ENCODE measurements at regions not wholly inside any gene's neighbourhood (a gene's known extent, or its start where the extent isn't known, plus 50 kb on each side); places are given as distances from the start of the nearest gene placed in this dataset.

DNA sequence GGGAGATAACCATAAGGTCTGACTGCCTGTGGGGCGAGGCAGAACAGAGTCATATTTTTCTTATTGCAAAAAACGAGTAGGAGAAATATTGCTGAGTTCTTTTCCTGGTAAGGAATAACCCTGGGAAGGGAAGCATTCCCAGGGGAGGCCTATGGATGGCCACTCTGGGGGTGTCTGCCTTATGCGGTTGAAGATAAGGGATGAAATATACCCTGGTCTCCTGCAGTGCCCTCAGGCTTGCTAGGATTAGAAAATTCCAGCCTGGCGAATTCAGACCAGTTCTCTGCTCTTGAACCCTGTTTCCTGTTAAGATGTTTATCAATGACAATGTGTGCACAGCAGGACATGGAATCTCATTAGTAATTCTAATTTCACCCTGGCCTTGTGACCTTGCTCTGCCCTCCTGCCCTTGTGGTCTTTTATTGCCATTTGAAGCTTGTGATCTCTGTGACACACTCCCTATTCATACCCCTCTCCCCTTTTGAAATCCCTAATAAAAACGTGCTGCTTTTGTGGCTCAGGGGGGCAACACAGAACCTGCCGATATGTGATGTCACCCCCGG is 491.1 kb upstream of the EYS start:
- no peaks in the 10 kb centered on the region for H3K36me3 Mint-ChIP-seq (ENCODE audit: low read depth)

GRCh38 chr6:66190858-66191257 is 483.8 kb upstream of the EYS start:
- Mint-ChIP-seq H3K36me3 (ENCODE audit: low read depth) (no peaks in the 10 kb centered on the region), H3K4me1 (ENCODE audit: low read depth) (no peaks in the 10 kb centered on the region), H3K9me3 (peaks cover 4% of the 10 kb centered on the region), H3K27ac (no peak overlapping the region), H3K4me3 (no peak overlapping the region), H3K27me3 (no peaks in the 10 kb centered on the region)
- no peaks in the 10 kb centered on the region for H3K36me3 ChIP-seq (ENCODE audit: insufficient read depth, low read length)
- TF ChIP-seq CTCF (IDR thresholded peaks at IDR 0.05) = no peak
- no peaks in the 10 kb centered on the region for H3K27me3 ChIP-seq (ENCODE audit: control insufficient read depth in 1 of 2, insufficient read depth in 2 of 2, low read length in 2 of 2)
- no peak overlapping the region for H3K27ac ChIP-seq (ENCODE audit: low read depth in 1 of 2, low read length in 2 of 2)
- no peak for DNase-seq
- H3K4me1 ChIP-seq (ENCODE audit: insufficient read depth, low read length) = no peaks in the 10 kb centered on the region
- ChIA-PET POLR2A (no interaction called here), CTCF (no interaction called here)
- intact Hi-C loops (cut with DNase I, micrococcal nuclease) = no loop called here
- H3K4me3 ChIP-seq (ENCODE audit: low read length) = no peak overlapping the region
- no peak for ATAC-seq (ENCODE audit: poor library complexity)
- no peaks in the 10 kb centered on the region for H3K9me3 ChIP-seq (ENCODE audit: control insufficient read depth in 1 of 2, insufficient read depth in 1 of 2, low read length in 2 of 2)

More for the DNA sequence above, 491.1 kb upstream of the EYS start:
- no peak overlapping the region for H3K27ac ChIP-seq (ENCODE audit: low read depth in 1 of 2, low read length in 2 of 2)
- no peak overlapping the region for H3K4me3 Mint-ChIP-seq
- H3K27me3 ChIP-seq (ENCODE audit: control insufficient read depth in 1 of 2, insufficient read depth in 2 of 2, low read length in 2 of 2) = no peaks in the 10 kb centered on the region
- CTCF ChIA-PET = no interaction called here
- no peaks in the 10 kb centered on the region for H3K4me1 Mint-ChIP-seq (ENCODE audit: low read depth)
- H3K27ac Mint-ChIP-seq = no peak overlapping the region
- DNase-seq = no peak
- H3K9me3 Mint-ChIP-seq = peaks cover 2% of the 10 kb centered on the region
- no peaks in the 10 kb centered on the region for H3K27me3 Mint-ChIP-seq
- POLR2A ChIA-PET = no interaction called here
- no peak overlapping the region for H3K4me3 ChIP-seq (ENCODE audit: low read length)
- no peak for TF ChIP-seq CTCF (IDR thresholded peaks at IDR 0.05)
- ATAC-seq (ENCODE audit: poor library complexity) = no peak
- no peaks in the 10 kb centered on the region for H3K36me3 ChIP-seq (ENCODE audit: insufficient read depth, low read length)
- H3K9me3 ChIP-seq (ENCODE audit: control insufficient read depth in 1 of 2, insufficient read depth in 1 of 2, low read length in 2 of 2) = peaks cover 0 to 4% of the 10 kb centered on the region in 2 experiments
- intact Hi-C loops (cut with DNase I, micrococcal nuclease) = no loop called here
- no peaks in the 10 kb centered on the region for H3K4me1 ChIP-seq (ENCODE audit: insufficient read depth, low read length)

- no peak for DNase-seq
- H3K4me1 Mint-ChIP-seq (ENCODE audit: low read depth) = no peaks in the 10 kb centered on the region
- ChIA-PET CTCF (no interaction called here), POLR2A (no interaction called here)
- H3K4me1 ChIP-seq (ENCODE audit: insufficient read depth, low read length) = no peaks in the 10 kb centered on the region
- intact Hi-C loops (cut with DNase I, micrococcal nuclease) = no loop called here
- no peak for TF ChIP-seq CTCF (IDR thresholded peaks at IDR 0.05)
- no peaks in the 10 kb centered on the region for H3K36me3 Mint-ChIP-seq (ENCODE audit: low read depth)
- no peak overlapping the region for H3K27ac Mint-ChIP-seq
- no peak overlapping the region for H3K27ac ChIP-seq (ENCODE audit: low read depth in 1 of 2, low read length in 2 of 2)
- no peaks in the 10 kb centered on the region for H3K36me3 ChIP-seq (ENCODE audit: insufficient read depth, low read length)
- H3K27me3 Mint-ChIP-seq = no peaks in the 10 kb centered on the region
- H3K4me3 Mint-ChIP-seq = no peak overlapping the region
- peaks cover 7% of the 10 kb centered on the region for H3K9me3 Mint-ChIP-seq
- no peaks in the 10 kb centered on the region for H3K27me3 ChIP-seq (ENCODE audit: control insufficient read depth in 1 of 2, insufficient read depth in 2 of 2, low read length in 2 of 2)
- no peaks in the 10 kb centered on the region for H3K9me3 ChIP-seq (ENCODE audit: control insufficient read depth in 1 of 2, insufficient read depth in 1 of 2, low read length in 2 of 2)
- ATAC-seq (ENCODE audit: poor library complexity) = no peak
- H3K4me3 ChIP-seq (ENCODE audit: low read length) = no peak overlapping the region
These were observed 482.9 kb upstream of the EYS start for GRCh38 chr6:66189915-66190314.
